GM23338 (cell line): ENCODE measurements at regions not wholly inside any gene's neighbourhood (a gene's known extent, or its start where the extent isn't known, plus 50 kb on each side); places are given as distances from the start of the nearest gene placed in this dataset.

Experiments
- CTCF ChIP-seq, 2 experiments: fragments of 200-600 bp in 1 of 2; sonication (generic) in 1 of 2; conservative IDR thresholded peaks; 2 replicates each; pipeline versions ENCODE4 v1.5.1 to v1.6.1; 2016 to 2017; ENCODE audit warnings: antibody characterized with exemption in 2 of 2, low read depth in 2 of 2, mild to moderate bottlenecking in 2 of 2, moderate library complexity in 1 of 2
- EZH2 ChIP-seq: fragments of 200-600 bp; sonication (generic); IDR thresholded peaks from one replicate; pipeline ENCODE4 v1.8.0; 2017; ENCODE audit warnings: antibody characterized with exemption, mild to moderate bottlenecking, low read depth; ENCODE audit not compliant: unreplicated experiment
- POLR2AphosphoS5 ChIP-seq: IDR thresholded peaks from 2 replicates; pipeline ENCODE4 v1.6.1; 2016; ENCODE audit warnings: antibody characterized with exemption, low read depth
- ZNF331 ChIP-seq: fragments of 250-450 bp; sonication (Bioruptor Pico); IDR thresholded peaks from 2 replicates; pipeline ENCODE4 v1.5.0; 2020; ENCODE audit warnings: low read depth, mild to moderate bottlenecking, moderate library complexity

DNA sequence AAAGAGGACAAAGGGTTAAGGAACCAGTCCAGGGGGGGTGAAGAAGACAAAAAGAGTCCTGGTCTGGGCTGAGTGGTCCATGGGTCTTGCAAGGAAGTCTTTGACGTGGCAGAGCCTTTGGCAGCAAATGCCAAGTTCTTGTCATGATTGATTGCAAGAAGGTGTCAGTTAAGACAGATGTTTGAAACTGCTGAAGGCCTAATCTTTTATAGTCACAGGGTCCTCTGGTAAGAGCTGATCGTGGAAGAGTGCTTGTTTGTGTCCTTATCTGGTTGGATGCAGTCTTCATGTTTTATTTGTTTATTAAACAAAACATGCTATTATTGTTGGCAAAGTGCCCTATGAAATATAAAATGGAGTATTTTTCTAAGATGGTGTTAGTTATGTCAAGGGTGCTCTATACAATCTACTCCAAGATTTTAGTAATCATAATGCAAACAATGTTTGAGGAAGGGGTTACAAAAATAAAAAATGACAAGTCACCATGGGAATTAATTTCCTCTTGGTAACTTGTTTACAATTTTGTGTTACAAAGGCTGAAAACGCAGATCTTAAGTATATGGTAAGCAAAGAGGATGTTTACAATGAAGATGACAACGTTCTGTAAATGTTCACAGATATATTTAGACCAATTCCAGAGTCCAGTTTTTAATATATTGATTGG, 85.9 kb downstream of the MAGED4 start:
- TF ChIP-seq POLR2AphosphoS5, result no peak
- no peak for TF ChIP-seq ZNF331 (CRISPR knock-in tag)
- no peak for TF ChIP-seq CTCF (conservative IDR thresholded peaks at IDR 0.05; ENCODE audit: low read depth in 2 of 2)
- TF ChIP-seq EZH2, result no peak
